Tibial artery (tissue), 4 donors: ENCODE measurements at regions not wholly inside any gene's neighbourhood (a gene's known extent, or its start where the extent isn't known, plus 50 kb on each side); places are given as distances from the start of the nearest gene placed in this dataset.

ENCODE experiments used
- DNase-seq, 2 donors: peaks; one replicate each; pipeline ENCODE4 v3.0.0-alpha.2; 2019
- H3K27ac ChIP-seq, 2 donors: fragments of 200-600 bp; sonication (generic) in 1 of 2; 1 replicate in 1 of 2; 2 replicates in 1 of 2; pipeline ENCODE4 v1.5.1; 2018 to 2019; ENCODE audit warnings: mild to moderate bottlenecking in 1 of 2
- H3K27me3 ChIP-seq, 2 donors: fragments of 200-600 bp; sonication (generic) in 1 of 2; one replicate each; pipeline versions ENCODE4 v1.5.1 to v1.6.0; 2016 to 2019
- H3K36me3 ChIP-seq, 3 donors: fragments of 200-600 bp; sonication (generic) in 2 of 3; one replicate each; pipeline ENCODE4 v1.5.1; 2016 to 2019; ENCODE audit warnings: mild to moderate bottlenecking in 2 of 3
- H3K4me1 ChIP-seq, 4 donors: fragments of 200-600 bp; sonication (generic) in 2 of 4; 1 replicate in 3 of 4; 2 replicates in 1 of 4; pipeline ENCODE4 v1.5.1; 2016 to 2019
- H3K4me3 ChIP-seq, 2 donors: fragments of 200-600 bp; sonication (generic) in 1 of 2; 1 replicate in 1 of 2; 2 replicates in 1 of 2; pipeline ENCODE4 v1.5.1; 2018 to 2019; ENCODE audit warnings: mild to moderate bottlenecking in 2 of 2
- H3K9me3 ChIP-seq, 3 donors: fragments of 200-600 bp; sonication (generic) in 1 of 3; one replicate each; pipeline ENCODE4 v1.5.1; 2016 to 2019
- intact Hi-C: fragments of 100-400 bp; cut with DNase I; formaldehyde crosslinking; loops from one replicate; pipeline ENCODE4 v1.15.0; 2023; ENCODE audit warnings: low total_unique reads
- TF ChIP-seq, protein P1 (sequence below), 2 experiments: fragments of 200-600 bp in 1 of 2; fragments of 450-650 bp in 1 of 2; IDR thresholded peaks; one replicate each; pipeline ENCODE4 v1.5.1; 2017 to 2019; ENCODE audit warnings: antibody characterized with exemption in 2 of 2, mild to moderate bottlenecking in 1 of 2, moderate library complexity in 1 of 2

DNA sequence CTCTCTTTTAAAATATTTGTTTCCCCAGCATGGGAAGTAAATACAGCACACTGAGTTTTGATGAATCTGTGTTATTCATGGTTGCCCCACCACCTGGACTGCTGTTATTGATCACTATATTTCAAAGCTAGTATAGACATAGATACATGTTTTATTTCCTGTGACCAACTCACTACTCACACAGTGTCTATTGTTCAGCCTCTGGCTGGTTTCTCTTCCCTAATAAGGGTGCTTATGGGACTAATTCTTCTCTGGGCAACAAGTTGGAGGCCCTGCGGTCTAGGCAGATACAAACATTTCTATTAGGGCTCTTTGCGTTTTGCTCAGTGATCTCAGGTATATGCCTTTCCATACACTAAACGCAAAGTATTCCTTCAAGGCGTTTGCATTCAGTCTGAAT lies 1191.0 kb upstream of the TMEM132C start:
- no peak overlapping the region for H3K27ac ChIP-seq
- no peak overlapping the region for H3K4me3 ChIP-seq
- no peaks in the 10 kb centered on the region for H3K36me3 ChIP-seq
- no peaks in the 10 kb centered on the region for H3K9me3 ChIP-seq
- H3K4me1 ChIP-seq, result no peaks in the 10 kb centered on the region
- intact Hi-C loops, result no loop called here
- TF ChIP-seq, protein P1, sequence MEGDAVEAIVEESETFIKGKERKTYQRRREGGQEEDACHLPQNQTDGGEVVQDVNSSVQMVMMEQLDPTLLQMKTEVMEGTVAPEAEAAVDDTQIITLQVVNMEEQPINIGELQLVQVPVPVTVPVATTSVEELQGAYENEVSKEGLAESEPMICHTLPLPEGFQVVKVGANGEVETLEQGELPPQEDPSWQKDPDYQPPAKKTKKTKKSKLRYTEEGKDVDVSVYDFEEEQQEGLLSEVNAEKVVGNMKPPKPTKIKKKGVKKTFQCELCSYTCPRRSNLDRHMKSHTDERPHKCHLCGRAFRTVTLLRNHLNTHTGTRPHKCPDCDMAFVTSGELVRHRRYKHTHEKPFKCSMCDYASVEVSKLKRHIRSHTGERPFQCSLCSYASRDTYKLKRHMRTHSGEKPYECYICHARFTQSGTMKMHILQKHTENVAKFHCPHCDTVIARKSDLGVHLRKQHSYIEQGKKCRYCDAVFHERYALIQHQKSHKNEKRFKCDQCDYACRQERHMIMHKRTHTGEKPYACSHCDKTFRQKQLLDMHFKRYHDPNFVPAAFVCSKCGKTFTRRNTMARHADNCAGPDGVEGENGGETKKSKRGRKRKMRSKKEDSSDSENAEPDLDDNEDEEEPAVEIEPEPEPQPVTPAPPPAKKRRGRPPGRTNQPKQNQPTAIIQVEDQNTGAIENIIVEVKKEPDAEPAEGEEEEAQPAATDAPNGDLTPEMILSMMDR (IDR thresholded peaks at IDR 0.05), result no peak
- H3K27me3 ChIP-seq, result peaks cover 0 to 9% of the 10 kb centered on the region in 2 donors
- DNase-seq, result no peak

DNA sequence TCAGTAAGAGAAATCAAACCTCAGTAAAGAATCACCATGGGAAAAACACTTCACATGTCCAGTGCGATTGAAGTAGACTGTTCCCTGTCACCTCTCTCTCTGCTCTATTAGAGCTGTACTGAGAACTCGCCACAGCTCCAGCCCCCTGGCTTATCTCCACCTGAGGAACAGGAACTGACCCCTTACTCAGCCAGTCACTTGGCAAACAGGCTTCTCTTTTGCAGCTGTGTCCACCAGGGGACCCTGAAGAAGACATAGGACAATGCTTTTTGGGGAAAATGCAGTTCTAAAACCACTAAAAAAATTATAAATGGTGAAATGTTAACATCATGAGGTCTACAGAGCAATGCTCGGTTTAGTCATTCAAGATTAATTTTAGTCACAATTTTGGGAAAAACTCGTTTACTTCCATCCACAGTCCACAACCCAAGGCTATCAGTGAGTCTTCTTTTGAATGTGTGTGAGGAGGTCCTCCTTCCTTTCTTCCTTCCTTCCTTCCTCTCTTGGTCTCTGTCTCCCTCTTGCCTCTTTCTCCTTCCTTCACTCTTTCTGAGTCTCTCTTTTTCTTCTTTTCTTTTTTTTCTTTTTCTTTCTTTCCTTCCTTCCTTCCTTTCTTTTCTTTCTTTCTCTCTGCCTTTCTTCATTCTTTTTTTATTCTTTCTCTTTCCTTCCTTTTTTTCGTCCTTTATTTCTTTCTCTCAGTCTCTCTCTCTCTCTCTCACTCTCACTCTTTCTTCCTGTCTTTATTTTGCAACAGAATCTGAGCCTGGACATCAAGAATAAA lies 1189.5 kb upstream of the TMEM132C start:
- H3K4me3 ChIP-seq, result no peak overlapping the region
- no peaks in the 10 kb centered on the region for H3K36me3 ChIP-seq
- TF ChIP-seq, protein P1 (IDR thresholded peaks at IDR 0.05), result no peak
- no peak overlapping the region for H3K27ac ChIP-seq
- peaks cover 0 to 9% of the 10 kb centered on the region in 2 donors for H3K27me3 ChIP-seq
- H3K9me3 ChIP-seq, result no peaks in the 10 kb centered on the region
- no peaks in the 10 kb centered on the region for H3K4me1 ChIP-seq
- no peak for DNase-seq
- intact Hi-C loops, result no loop called here

DNA sequence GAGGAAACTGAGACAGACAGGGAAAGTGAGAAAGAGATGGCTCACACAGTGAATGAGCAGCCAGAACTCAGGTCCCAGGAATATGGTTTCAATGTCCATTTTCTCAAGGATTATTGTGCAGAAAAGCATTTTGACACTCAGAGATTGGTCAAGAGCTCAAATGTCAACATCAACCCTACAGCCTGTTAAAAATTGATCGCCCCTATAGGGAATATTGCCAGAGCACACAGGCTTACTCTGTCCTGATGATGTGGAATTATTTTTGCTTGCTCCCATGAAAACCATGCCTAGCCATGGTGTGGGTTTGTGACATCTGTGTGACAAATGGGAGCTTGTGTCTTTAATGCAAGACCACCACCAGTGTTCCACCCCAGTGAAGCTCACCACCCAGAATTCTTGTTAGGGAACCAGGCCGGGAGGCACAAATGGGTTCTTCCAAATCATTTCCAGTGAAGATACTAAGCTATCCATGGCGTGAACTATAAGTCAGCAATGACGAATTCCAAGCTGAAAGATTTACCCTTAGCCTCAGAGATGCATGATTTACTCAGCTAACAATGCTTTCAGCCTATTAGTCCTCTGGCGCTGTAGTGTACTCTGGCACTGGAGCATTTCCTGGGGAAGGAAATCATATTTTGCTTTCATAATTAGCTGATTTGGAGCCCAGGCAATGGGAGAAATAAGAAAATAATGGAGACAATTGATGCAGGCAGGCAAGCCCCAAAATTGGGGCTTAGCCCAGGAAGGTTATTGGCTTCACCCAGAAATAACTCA lies 1188.2 kb upstream of the TMEM132C start:
- Histone ChIP-seq H3K36me3 (no peaks in the 10 kb centered on the region), H3K9me3 (no peaks in the 10 kb centered on the region), H3K4me1 (no peaks in the 10 kb centered on the region), H3K27ac (no peak overlapping the region), H3K4me3 (no peak overlapping the region), H3K27me3 (peaks cover 0 to 9% of the 10 kb centered on the region in 2 donors)
- intact Hi-C loops, result no loop called here
- DNase-seq, result no peak
- TF ChIP-seq, protein P1 (IDR thresholded peaks at IDR 0.05), result no peak

DNA sequence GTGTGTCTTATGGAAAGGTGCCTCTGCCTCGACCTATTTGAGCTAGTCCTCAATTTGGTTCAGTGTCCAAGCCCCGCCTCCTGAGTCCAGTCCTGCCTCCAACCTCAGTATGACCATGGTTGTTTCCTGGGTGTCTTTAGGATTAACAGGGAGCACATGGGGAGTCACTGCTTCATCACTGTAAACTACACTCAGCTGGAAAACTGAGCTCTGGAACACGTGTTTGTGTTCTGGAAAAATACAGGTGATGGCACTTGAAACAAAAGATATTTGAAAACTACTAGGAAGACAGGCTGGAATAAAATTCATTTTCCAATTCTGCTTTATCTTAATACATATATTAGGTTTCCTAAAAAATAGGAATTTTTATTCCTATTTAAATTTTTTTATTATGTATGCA lies 1187.3 kb upstream of the TMEM132C start:
- Histone ChIP-seq H3K27ac (no peak overlapping the region), H3K27me3 (peaks cover 0 to 9% of the 10 kb centered on the region in 2 donors), H3K4me3 (no peak overlapping the region), H3K36me3 (no peaks in the 10 kb centered on the region), H3K9me3 (no peaks in the 10 kb centered on the region), H3K4me1 (no peaks in the 10 kb centered on the region)
- DNase-seq, result no peak
- intact Hi-C loops, result no loop called here
- TF ChIP-seq, protein P1 (IDR thresholded peaks at IDR 0.05), result no peak

DNA sequence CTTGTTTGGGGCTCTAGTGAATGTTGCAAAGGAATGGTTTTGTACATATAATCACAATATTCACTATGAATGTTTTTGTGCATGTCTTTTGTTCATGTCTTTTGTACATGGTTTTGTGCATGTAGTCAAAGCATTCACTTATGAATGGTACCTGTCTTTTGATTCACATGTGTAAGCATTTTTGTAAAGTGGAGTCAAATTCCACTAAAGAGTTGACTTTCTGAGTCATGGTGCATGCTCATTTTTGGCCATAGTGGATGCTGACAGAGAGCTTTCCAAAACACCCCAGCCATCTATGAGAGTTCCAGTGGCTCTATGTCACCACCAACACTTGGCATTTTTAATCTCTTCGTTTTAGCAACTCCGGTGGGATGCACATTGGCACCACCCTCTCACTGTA lies 1185.9 kb upstream of the TMEM132C start:
- Histone ChIP-seq H3K27ac (no peak overlapping the region), H3K27me3 (peaks cover 0 to 9% of the 10 kb centered on the region in 2 donors), H3K9me3 (no peaks in the 10 kb centered on the region), H3K4me3 (no peak overlapping the region), H3K4me1 (no peaks in the 10 kb centered on the region), H3K36me3 (no peaks in the 10 kb centered on the region)
- intact Hi-C loops, result no loop called here
- TF ChIP-seq, protein P1 (IDR thresholded peaks at IDR 0.05), result no peak
- DNase-seq, result no peak
